Activated T-helper 2 cell treated with anti-CD3 and anti-CD28 coated beads, Interferon-gamma antibody, Interleukin-2, Interleukin-4, amounts not matched to agents 10 μg/mL and 5 μg/mL and 100 μg/mL, durations not matched to agents 14 hours and 24 hours and 36 hours (primary cell): ENCODE measurements at regions not wholly inside any gene's neighbourhood (a gene's known extent, or its start where the extent isn't known, plus 50 kb on each side); places are given as distances from the start of the nearest gene placed in this dataset.

Experiments
- DNase-seq: peaks from one replicate; pipeline ENCODE4 v3.0.0; 2021; ENCODE audit warnings: low spot score
- H3K27ac Mint-ChIP-seq: one replicate; pipeline ENCODE4 v1.8.0; 2021; ENCODE audit warnings: mixed read lengths
- H3K27me3 Mint-ChIP-seq: one replicate; pipeline ENCODE4 v1.8.0; 2021; ENCODE audit warnings: low read depth, mixed read lengths
- H3K36me3 Mint-ChIP-seq: one replicate; pipeline ENCODE4 v1.8.0; 2021; ENCODE audit warnings: low read depth, mixed read lengths
- H3K4me1 Mint-ChIP-seq: one replicate; pipeline ENCODE4 v1.8.0; 2021; ENCODE audit warnings: low read depth, mixed read lengths
- H3K4me3 Mint-ChIP-seq: one replicate; pipeline ENCODE4 v1.8.0; 2021; ENCODE audit warnings: low read depth, mild to moderate bottlenecking, moderate library complexity, mixed read lengths
- H3K9me3 Mint-ChIP-seq: one replicate; pipeline ENCODE4 v1.8.0; 2021; ENCODE audit warnings: mixed read lengths
- intact Hi-C: fragments of 100-400 bp; cut with micrococcal nuclease; formaldehyde crosslinking; loops from one replicate; pipeline ENCODE4 v1.15.1; 2023

DNA sequence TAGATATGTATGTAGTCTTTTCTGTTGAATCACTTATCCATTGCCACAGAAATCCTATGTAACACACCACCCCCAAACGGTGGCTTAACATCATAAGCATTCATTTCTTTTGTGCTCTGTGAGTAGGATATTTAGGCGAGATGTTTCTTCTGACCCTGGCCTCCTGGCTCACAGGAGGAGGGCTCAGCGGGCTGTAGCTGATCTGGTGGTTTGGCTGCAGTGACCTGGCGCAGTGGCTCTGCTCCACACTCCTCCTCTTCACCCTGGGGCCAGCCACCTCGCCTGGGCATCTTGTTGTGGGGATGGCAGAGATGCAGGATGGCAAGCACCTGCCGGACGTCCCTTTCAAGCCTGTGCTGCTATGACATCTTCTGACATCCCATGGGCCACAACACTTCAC is 147.1 kb upstream of the IRS2 start:
- DNase-seq = no peak
- Mint-ChIP-seq H3K36me3 (no peaks in the 10 kb centered on the region), H3K27ac (no peak overlapping the region), H3K9me3 (no peaks in the 10 kb centered on the region), H3K4me1 (no peaks in the 10 kb centered on the region), H3K27me3 (no peaks in the 10 kb centered on the region), H3K4me3 (no peak overlapping the region)
- intact Hi-C loops = no loop called here

DNA sequence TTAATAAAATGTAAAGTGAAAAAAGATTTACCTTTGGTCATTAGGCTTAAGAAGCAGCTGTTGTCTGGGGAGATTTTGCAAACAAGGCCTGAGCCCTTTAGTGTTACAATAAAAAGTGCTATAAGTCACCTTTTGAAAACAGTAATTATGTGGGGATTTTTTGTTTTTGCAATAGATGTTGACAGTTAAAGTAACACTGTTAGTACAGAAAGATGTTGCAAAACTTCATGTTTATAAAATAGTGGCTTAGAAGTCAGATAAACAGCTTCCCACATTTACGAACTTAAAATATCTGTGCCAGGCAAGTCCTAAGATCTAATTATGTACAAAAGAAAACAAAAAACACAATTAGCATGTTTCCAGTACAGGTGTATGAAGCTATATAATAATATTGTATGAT is 138.0 kb upstream of the IRS2 start:
- H3K36me3 Mint-ChIP-seq = no peaks in the 10 kb centered on the region
- H3K9me3 Mint-ChIP-seq = no peaks in the 10 kb centered on the region
- peaks cover 3% of the 10 kb centered on the region for H3K27me3 Mint-ChIP-seq
- H3K27ac Mint-ChIP-seq = no peak overlapping the region
- H3K4me1 Mint-ChIP-seq = no peaks in the 10 kb centered on the region
- intact Hi-C loops = no loop called here
- DNase-seq = no peak
- no peak overlapping the region for H3K4me3 Mint-ChIP-seq

DNA sequence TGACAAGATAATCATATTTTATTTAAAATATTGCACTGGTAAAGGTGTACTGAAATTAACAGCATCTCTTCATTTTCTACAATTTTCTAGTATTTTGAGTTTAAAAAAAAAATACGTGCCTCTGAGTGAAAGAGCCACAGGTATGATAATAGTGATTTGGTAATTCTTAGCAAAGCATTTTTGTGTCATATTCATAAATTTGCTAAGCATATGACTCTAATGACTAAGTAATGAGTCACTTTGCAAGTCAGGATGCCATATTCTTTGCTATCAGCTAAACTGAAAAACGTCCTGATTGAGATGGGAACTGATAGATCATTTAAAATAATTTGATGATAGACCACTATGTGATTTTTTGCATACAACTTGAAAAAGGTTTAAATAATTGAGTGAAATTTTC is 136.1 kb upstream of the IRS2 start:
- Mint-ChIP-seq H3K9me3 (no peaks in the 10 kb centered on the region), H3K4me3 (no peak overlapping the region), H3K4me1 (no peaks in the 10 kb centered on the region), H3K27me3 (peaks cover 3% of the 10 kb centered on the region), H3K27ac (no peak overlapping the region), H3K36me3 (no peaks in the 10 kb centered on the region)
- intact Hi-C loops = no loop called here
- no peak for DNase-seq

DNA sequence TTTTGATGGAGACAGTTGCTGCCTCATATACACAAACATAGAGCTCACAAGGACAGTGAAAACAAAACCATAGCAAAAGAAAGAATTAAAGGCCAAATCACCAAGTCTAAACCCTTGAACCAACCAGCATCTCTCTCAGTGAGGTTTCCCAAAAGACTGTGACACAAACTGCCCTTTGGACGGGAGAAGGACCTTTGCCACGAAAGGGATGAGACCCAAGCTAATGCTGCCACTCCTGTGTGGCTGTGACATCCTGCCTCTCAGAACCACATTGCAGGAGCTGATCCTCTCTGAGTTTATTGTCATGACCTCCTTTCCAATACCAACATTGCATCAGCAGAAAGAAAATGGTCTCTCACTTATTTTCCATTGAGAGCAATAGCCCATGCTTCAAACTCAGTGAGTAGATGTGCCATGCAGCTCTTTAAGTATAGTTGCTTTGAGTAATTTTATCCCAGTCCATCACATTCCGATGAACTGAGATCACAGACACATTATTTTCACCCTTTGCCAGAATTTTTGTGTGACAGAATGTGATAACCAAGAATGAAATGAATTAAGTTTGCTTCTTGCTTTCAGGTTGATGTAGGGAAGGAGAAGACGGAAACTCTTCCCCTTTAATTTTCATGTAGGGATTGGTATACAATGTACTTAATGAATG is 133.5 kb upstream of the IRS2 start:
- no peak overlapping the region for H3K4me3 Mint-ChIP-seq
- intact Hi-C loops = no loop called here

DNA sequence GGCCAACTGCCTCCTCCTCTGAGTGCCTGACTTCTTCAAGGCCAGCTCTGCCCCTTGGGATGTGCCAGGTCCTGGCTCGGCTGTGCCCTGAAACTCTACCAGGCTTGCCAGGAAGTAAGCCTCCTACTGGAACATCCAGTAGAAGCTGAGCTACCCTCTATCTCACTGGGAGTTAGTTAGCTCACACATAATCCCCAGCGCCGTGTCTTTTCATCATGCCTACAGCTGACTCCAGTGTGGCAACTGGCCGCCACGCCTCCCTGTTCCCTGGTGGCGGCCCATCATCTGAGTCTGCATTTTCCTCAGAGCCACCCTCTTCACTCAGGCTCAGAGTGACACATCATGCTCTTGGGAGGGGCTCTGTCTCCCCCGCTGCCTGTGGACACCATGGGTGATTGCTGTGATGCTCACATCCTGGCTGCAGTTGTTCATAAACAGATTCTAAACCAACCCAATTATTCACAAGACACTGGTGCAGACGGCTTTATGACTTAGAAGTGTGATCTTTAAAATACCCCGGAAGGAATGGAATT is 131.9 kb upstream of the IRS2 start:
- intact Hi-C loops = no loop called here
- no peaks in the 10 kb centered on the region for H3K36me3 Mint-ChIP-seq
- H3K27me3 Mint-ChIP-seq = no peaks in the 10 kb centered on the region
- no peak overlapping the region for H3K27ac Mint-ChIP-seq
- DNase-seq = no peak
- no peaks in the 10 kb centered on the region for H3K9me3 Mint-ChIP-seq
- no peak overlapping the region for H3K4me3 Mint-ChIP-seq
- H3K4me1 Mint-ChIP-seq = no peaks in the 10 kb centered on the region

More for the DNA sequence above, 133.5 kb upstream of the IRS2 start:
- Mint-ChIP-seq H3K27ac (no peak overlapping the region), H3K4me1 (no peaks in the 10 kb centered on the region), H3K27me3 (peaks cover 3% of the 10 kb centered on the region), H3K36me3 (no peaks in the 10 kb centered on the region), H3K9me3 (no peaks in the 10 kb centered on the region)
- DNase-seq = no peak

DNA sequence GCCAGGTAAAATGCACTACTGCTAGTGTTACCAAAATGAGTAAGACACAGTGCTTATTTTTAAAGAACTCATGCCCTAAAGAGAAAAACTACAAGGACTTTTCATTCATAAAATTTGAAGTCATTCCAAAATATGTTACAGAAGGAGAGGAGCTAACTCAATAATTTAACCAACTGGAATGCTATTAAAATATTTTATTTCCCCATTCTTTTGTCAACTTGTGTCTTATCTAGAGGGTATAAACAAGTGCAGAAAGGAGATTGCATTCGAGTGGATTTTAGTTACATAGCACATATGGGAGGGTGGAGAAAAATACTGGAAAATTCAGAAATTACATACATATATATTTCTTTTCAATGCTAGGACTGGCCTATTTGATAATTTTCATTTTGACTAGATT is 131.0 kb upstream of the IRS2 start:
- Mint-ChIP-seq H3K9me3 (no peaks in the 10 kb centered on the region), H3K27ac (no peak overlapping the region), H3K27me3 (no peaks in the 10 kb centered on the region), H3K4me3 (no peak overlapping the region), H3K36me3 (no peaks in the 10 kb centered on the region), H3K4me1 (no peaks in the 10 kb centered on the region)
- intact Hi-C loops = no loop called here
- DNase-seq = no peak

DNA sequence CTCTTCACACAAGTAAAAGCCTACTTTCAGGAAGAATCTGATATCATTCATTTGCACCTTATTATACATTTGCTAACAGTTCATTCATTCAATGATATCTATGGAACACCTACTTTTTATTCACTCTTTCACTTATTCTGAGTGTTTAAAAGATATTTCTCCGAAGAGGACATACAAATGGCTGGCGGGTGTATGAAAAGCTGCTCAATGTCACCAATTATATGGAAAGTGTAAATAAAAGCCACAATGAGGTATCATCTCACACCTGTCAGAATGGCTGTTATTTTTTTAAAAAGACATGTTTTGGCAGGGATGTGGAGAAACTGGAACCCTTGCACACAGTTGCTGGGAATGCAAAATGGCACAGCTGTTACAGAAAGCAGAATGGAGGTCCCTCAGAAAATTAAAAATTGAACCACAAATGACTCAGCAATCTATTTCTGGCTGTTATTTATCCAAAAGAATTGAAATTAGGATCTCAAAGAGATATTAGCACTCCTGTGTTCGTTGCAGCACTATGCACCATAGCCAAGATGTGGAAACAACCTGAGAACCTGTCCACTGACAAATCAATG is 127.6 kb upstream of the IRS2 start:
- no peak overlapping the region for H3K27ac Mint-ChIP-seq
- no peaks in the 10 kb centered on the region for H3K4me1 Mint-ChIP-seq
- no peaks in the 10 kb centered on the region for H3K36me3 Mint-ChIP-seq
- no peak for DNase-seq
- H3K4me3 Mint-ChIP-seq = no peak overlapping the region
- H3K27me3 Mint-ChIP-seq = no peaks in the 10 kb centered on the region
- no peaks in the 10 kb centered on the region for H3K9me3 Mint-ChIP-seq
- intact Hi-C loops = no loop called here

DNA sequence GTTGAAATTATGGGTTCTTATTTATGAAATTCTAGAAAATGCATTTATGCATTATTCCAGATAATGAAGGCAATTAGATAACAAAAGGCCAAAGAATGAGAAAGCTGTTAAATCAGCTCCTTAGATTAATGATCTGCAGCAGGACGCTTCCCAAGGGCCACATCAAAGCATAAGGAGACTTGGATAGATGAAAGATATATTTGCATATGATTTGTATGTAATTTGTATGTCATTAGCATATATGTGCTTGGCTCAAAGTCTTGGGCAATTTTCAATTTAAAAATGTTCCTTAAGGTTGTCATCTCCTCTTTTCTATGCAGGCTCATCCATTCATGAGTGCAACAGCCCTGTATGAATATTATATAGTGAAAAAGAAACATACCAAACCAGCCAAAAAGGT is 126.8 kb upstream of the IRS2 start:
- no peaks in the 10 kb centered on the region for H3K36me3 Mint-ChIP-seq
- intact Hi-C loops = no loop called here
- H3K9me3 Mint-ChIP-seq = no peaks in the 10 kb centered on the region
- H3K4me1 Mint-ChIP-seq = no peaks in the 10 kb centered on the region
- H3K4me3 Mint-ChIP-seq = no peak overlapping the region
- DNase-seq = no peak
- no peak overlapping the region for H3K27ac Mint-ChIP-seq
- no peaks in the 10 kb centered on the region for H3K27me3 Mint-ChIP-seq

DNA sequence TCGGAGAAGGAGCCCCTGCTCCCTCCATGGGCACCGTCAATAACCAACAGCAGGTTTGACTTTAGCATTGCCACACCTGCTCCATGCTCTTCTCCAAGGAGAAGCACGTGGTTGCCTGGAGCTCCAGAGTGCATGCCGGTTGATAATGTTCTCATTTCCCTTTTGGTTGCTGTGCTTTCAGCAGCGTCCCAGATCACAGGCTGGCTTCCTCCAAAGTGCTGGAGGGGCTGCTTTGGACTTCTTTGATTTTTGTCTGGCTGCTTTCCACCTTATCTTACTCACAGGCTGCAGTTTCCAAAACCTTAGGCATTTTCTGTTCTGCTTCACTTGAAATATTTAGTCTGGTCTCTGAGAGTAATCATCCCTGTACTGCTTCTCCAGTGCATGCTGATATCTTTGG is 123.8 kb upstream of the IRS2 start:
- no peak for DNase-seq
- H3K4me1 Mint-ChIP-seq = no peaks in the 10 kb centered on the region
- H3K4me3 Mint-ChIP-seq = no peak overlapping the region
- no peaks in the 10 kb centered on the region for H3K9me3 Mint-ChIP-seq
- H3K36me3 Mint-ChIP-seq = no peaks in the 10 kb centered on the region
- no peak overlapping the region for H3K27ac Mint-ChIP-seq
- H3K27me3 Mint-ChIP-seq = no peaks in the 10 kb centered on the region
- intact Hi-C loops = no loop called here

DNA sequence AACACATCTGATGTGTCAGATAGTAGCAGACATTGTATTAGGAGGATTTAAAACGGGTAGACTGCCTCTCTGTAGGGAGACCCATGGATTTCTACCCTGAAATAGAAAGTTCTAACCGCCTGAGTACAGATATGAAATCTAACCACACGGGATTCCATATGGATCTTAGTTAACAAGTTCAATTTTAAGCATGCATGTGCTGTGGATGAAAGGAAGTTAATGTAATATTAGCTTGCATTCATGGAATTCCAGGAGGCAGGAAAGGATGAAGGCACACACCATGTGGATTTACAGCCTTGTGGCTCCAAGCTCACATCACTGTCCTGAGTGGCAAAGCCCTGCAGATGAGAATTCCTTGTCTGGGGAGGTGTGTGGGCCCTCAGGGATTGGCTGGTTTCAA is 120.6 kb upstream of the IRS2 start:
- Mint-ChIP-seq H3K36me3 (no peaks in the 10 kb centered on the region), H3K27me3 (no peaks in the 10 kb centered on the region), H3K9me3 (no peaks in the 10 kb centered on the region), H3K4me1 (no peaks in the 10 kb centered on the region), H3K27ac (no peak overlapping the region), H3K4me3 (no peak overlapping the region)
- no peak for DNase-seq
- intact Hi-C loops = no loop called here

DNA sequence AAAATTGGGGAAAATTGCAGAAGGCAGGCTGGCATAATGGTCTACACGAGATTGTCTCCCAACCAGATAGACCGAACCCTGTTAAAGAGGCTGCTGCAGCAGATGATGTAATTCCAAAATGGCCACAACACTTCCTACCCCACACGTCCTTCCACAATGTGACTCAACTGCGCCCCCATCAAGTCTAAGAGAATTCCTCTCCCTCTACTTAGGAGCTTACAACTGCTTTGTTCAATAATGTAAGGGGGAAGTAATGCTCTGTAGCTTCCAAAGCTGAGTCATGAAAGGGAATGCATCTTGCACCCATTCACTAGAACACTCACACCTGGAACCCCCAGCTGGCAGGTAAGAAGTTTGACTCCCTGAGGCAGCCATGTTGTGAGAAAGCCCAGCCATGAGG is 117.8 kb upstream of the IRS2 start:
- Mint-ChIP-seq H3K9me3 (no peaks in the 10 kb centered on the region), H3K36me3 (no peaks in the 10 kb centered on the region), H3K4me1 (no peaks in the 10 kb centered on the region), H3K27ac (no peak overlapping the region), H3K27me3 (peaks cover 3% of the 10 kb centered on the region), H3K4me3 (no peak overlapping the region)
- intact Hi-C loops = no loop called here
- no peak for DNase-seq

DNA sequence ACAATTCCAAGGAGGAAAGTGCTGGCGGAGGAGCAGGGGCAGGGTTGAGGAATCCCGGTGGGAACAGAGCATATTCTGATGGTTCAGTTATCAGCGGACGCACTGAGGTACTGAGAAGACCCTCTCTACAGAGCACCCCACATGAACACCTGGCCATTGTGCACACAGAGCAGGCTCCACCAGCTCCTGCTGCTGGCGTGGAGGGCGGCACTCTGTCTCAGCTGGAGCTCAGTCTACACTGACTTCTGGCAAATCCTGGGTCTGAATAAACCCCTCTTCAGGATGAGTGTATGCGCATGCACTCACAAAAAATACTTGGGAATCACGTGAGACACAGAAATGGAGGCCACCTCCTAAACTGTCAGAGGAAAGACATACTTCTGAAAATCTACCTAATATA is 114.4 kb upstream of the IRS2 start:
- intact Hi-C loops = no loop called here
- H3K27me3 Mint-ChIP-seq = peaks cover 5% of the 10 kb centered on the region
- DNase-seq = no peak
- H3K4me3 Mint-ChIP-seq = no peak overlapping the region
- no peaks in the 10 kb centered on the region for H3K36me3 Mint-ChIP-seq
- no peaks in the 10 kb centered on the region for H3K4me1 Mint-ChIP-seq
- no peaks in the 10 kb centered on the region for H3K9me3 Mint-ChIP-seq
- H3K27ac Mint-ChIP-seq = no peak overlapping the region

DNA sequence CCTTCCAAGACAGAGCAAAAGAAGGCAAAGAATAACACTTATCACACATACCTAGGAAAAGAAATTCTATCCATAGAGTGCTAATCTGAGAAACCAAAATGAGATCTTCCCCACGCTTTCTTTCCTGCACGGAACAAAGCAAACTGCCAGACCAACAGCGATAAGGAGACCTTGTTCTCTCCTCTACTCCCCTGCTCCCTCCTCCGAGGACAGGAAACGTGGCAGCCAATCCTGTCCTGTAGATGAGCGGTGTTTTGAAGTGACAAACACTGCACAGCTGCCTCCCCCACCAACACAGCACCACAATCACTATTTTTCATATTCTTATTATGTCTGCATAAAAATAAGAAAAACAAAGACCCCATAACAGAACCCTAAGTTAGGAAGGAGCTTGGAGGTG is 113.9 kb upstream of the IRS2 start:
- DNase-seq = no peak
- Mint-ChIP-seq H3K4me1 (no peaks in the 10 kb centered on the region), H3K27me3 (peaks cover 5% of the 10 kb centered on the region), H3K4me3 (no peak overlapping the region), H3K36me3 (no peaks in the 10 kb centered on the region), H3K27ac (no peak overlapping the region), H3K9me3 (no peaks in the 10 kb centered on the region)
- intact Hi-C loops = no loop called here

DNA sequence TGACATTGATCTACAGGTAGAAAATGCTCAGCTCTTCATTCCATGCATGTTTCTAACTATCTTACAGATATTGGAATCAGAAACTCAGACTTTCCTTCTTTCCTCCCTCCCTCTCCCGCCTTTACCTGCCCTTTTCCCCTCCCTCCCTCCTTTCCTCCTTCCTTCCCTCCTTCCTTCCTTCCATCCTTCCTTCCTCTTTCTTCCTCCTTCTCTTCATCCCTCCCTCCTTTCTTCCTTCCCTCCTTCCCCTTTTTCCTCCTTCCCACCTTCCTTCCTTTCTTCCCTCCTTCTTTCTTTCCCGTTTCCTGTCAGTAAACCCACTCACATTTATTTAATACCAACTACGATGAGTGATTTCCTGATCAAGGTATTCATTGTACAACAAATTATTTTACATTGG is 113.4 kb upstream of the IRS2 start:
- H3K9me3 Mint-ChIP-seq = no peaks in the 10 kb centered on the region
- intact Hi-C loops = no loop called here
- H3K27ac Mint-ChIP-seq = no peak overlapping the region
- no peaks in the 10 kb centered on the region for H3K4me1 Mint-ChIP-seq
- H3K4me3 Mint-ChIP-seq = no peak overlapping the region
- DNase-seq = no peak
- H3K36me3 Mint-ChIP-seq = no peaks in the 10 kb centered on the region
- H3K27me3 Mint-ChIP-seq = peaks cover 5% of the 10 kb centered on the region
